OCI-LY7 (cell line): ENCODE measurements at regions not wholly inside any gene's neighbourhood (a gene's known extent, or its start where the extent isn't known, plus 50 kb on each side); places are given as distances from the start of the nearest gene placed in this dataset.

Experiments
- CTCF ChIP-seq: fragments of 200-600 bp; sonication (generic); conservative IDR thresholded peaks from 2 replicates; pipeline ENCODE4 v1.5.1; 2014; ENCODE audit warnings: mild to moderate bottlenecking, antibody characterized with exemption, low read length, moderate library complexity, mixed read lengths
- EZH2phosphoT487 ChIP-seq: fragments of 200-600 bp; sonication (generic); IDR thresholded peaks from 2 replicates; pipeline ENCODE4 v1.6.1; 2018; ENCODE audit warnings: low read depth, borderline replicate concordance, mild to moderate bottlenecking, mixed run types, antibody characterized with exemption, low read length, moderate library complexity, mixed read lengths

DNA sequence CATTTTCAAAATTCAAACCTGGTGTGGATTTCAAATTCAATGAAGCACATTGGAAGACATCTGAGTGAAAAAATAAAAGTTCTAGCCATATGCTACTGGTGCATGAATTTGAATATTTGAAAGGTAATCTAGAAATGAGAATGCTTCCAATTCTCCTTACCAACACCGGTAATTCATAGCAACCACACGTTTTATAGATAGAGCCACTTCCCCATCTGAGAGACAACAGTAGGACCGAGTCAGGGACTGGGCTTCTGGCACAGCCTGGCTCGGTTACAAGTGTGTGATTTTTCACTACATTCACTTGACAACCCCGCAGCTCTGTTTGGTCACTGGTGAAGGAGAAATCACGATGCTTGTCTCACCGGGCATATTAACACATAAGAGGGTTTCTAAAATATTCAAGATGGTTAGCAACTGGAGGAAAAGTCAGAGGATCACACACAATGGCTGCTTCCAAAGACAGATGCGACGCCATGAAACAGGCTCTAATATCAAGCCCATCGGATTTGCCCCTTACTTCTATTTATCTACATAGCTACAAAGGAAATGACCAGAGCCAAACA lies 86.5 kb upstream of the FOXN3 start:
- TF ChIP-seq EZH2phosphoT487 (no peak), CTCF (no peak)
